H7 (cell line): ENCODE measurements at regions not wholly inside any gene's neighbourhood (a gene's known extent, or its start where the extent isn't known, plus 50 kb on each side); places are given as distances from the start of the nearest gene placed in this dataset.

ENCODE experiments used
- DNase-seq: peaks from one replicate; pipeline ENCODE4 v3.0.0; 2012
- H3K27me3 ChIP-seq: 2 replicates; pipeline ENCODE4 v1.6.0; 2011; ENCODE audit warnings: mild to moderate bottlenecking, low read length; ENCODE audit not compliant: control insufficient read depth, insufficient read depth
- H3K36me3 ChIP-seq: replicated peaks from 2 replicates; pipeline ENCODE4 v1.5.1; 2011; ENCODE audit warnings: low read length; ENCODE audit not compliant: control insufficient read depth, insufficient read depth
- H3K4me3 ChIP-seq: 2 replicates; pipeline ENCODE4 v1.5.1; 2011; ENCODE audit warnings: low read depth, mild to moderate bottlenecking, control low read depth, low read length, moderate library complexity; ENCODE audit not compliant: insufficient read depth

DNA sequence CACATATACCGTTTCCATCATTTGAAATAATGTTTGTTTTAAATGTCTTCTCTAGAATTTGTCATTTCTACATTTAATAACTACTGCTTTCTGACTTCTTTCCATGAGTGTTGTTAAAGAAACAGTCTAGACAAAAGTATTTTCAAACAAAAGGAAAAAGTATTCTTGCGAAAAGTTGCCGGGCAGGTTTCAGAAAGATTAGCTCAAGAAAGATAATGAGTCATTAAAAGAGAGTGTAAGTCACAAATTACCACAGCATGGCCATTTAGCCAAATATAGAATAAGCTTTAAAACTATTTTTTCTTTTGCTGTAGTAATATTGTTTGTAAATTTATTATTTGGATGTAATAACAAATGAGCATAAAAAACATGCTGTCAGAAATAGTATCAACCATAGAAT lies 493.0 kb downstream of the TLL1 start:
- DNase-seq = no peak
- H3K27me3 ChIP-seq = no peaks in the 10 kb centered on the region
- H3K4me3 ChIP-seq = no peak overlapping the region
- no peaks in the 10 kb centered on the region for H3K36me3 ChIP-seq

DNA sequence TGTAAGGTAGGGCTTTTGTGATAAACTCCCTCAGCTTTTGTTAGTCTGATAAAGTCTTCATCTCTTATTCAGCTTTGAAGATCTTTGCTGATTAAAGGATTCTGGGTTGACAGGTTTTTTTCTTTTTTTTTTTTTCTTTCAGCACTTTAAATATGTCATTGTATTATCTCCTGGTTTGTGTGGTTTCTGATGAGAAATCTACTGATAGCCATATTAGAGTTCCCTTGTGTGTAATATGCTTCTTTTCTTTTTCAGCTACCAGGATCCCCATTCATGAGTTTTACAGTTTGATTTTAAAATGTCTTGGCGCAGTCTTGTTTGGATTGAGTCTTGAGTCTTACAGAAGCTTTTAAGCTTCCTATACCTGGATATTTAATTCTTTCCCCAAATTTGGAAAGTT lies 504.5 kb downstream of the TLL1 start:
- no peaks in the 10 kb centered on the region for H3K27me3 ChIP-seq
- DNase-seq = no peak
- H3K4me3 ChIP-seq = no peak overlapping the region
- no peaks in the 10 kb centered on the region for H3K36me3 ChIP-seq

DNA sequence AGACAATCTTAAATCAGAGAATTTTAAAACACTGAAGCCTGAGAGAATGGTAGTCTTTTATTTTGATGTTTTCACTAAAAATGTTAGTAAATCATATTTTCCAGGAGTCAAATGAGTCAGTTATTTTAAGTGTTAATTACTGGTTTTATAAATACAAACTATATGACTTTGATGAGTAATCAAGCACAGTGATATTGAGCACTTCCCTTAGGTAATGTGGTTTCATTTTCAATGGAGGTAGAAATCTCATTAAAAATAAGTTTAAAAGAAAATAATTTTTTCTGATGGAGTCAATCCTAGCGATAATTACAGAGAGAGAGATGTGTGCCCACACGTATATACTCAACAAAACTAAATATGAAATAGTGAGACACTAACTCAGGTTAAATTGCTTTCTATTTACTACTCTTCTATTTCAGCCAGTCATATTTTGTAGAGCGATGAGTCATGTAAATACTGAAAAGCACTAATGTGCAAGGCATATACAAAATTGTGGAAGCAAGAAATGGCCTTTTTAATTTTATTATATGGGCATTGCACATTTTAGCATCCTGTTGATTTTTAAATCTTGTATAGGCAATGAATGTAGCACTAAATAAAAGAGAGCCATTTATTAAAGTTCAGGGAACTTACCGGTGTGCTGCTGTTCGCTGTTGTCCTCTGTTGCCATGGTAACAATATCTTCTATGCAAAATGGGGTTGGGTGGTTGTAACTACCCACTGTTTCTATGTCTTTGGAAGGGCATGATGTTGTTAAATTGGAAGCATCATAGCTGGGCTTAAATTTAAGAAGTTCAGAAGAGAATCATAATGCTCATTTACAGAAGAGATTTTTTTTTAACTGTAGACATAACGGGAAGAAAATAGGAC lies 513.7 kb downstream of the TLL1 start:
- no peaks in the 10 kb centered on the region for H3K36me3 ChIP-seq
- H3K4me3 ChIP-seq = no peak overlapping the region
- DNase-seq = no peak
- H3K27me3 ChIP-seq = no peaks in the 10 kb centered on the region

DNA sequence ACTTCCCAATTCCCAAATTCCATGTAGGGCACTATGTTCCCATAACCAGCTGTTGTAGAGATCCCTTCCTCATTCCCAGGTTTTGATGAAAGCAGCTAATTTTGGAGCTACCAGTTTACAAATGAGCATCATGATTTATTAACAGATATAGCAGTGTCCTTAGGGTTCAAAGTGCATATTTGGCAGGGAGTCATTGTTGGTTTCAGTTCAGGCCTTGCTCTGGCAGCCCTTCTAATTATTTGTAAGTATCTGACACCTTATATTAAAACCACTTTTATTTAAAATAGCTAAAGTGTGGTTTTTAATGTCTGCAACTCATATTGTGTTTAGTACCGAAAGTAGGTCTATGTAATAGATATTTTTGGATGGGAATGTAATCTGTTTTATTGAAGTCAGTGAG lies 518.5 kb downstream of the TLL1 start:
- Histone ChIP-seq H3K36me3 (no peaks in the 10 kb centered on the region), H3K27me3 (no peaks in the 10 kb centered on the region), H3K4me3 (no peak overlapping the region)
- no peak for DNase-seq

DNA sequence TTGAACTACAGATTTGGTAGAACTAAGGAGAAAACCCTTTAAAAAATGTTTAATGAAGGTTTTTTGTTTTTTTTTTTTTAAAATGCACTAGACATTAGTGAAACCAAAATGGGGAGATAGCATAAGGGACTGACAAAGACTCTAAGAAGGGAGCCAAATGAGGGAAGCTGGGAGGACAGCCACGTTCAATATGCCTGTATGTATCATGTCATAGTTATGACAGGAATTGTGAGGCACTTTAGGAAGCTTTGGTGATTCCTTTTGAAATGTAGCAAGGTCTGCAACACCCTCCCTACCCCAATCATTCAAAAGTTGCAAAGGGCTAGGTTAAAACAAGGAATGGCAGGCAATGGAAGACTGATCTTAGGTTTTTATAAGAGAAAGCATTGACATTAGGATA lies 526.0 kb downstream of the TLL1 start:
- Histone ChIP-seq H3K27me3 (no peaks in the 10 kb centered on the region), H3K36me3 (no peaks in the 10 kb centered on the region), H3K4me3 (no peak overlapping the region)
- DNase-seq = no peak

DNA sequence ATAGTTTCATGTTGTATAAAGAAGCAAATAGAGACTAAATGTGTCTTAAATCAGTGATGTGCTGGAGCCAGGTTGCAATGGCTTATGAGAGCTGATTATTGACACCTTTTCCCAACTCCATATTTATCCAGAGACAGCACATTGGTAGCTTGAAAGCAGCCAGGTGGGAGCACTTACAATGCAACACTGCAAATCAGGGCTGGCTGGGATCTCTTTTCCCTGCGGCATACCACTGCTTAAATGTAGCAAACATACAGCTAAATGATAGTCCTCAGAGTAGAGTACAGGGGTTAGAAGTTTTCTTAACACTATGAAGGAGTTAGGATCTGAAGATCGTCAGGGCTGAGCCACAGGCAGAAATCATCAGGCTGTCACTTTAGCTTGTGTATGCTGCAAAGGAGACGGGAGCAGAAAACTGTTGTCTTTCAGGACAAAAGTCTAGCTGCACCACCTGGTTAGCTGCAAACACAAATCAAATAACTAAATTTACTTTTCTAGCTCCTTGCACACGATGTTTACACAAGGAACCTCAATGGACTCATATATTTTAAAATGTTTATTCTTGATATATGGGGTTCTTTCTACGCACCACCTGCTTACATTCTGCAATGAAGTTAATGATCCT lies 527.3 kb downstream of the TLL1 start:
- no peaks in the 10 kb centered on the region for H3K36me3 ChIP-seq
- no peak for DNase-seq
- no peak overlapping the region for H3K4me3 ChIP-seq
- H3K27me3 ChIP-seq = no peaks in the 10 kb centered on the region

DNA sequence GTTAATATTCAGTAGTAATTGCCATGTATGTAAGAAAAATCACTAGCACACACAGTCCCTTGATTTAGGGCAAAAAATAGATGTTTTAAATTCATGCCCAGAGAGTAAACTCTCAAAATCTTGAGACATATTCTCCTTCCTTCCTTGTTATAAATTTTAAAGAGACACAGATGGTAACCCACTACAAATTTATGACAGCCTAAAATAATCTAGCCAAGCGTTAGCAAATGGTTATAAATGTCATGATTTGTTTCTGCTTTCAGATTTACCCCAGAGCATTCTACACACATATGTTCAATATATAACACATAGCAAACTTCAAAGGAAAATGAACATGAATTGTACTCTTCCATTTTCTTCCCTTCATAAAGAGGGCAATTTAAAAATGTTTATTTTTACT lies 540.3 kb downstream of the TLL1 start:
- no peaks in the 10 kb centered on the region for H3K36me3 ChIP-seq
- no peak overlapping the region for H3K4me3 ChIP-seq
- DNase-seq = no peak
- no peaks in the 10 kb centered on the region for H3K27me3 ChIP-seq

DNA sequence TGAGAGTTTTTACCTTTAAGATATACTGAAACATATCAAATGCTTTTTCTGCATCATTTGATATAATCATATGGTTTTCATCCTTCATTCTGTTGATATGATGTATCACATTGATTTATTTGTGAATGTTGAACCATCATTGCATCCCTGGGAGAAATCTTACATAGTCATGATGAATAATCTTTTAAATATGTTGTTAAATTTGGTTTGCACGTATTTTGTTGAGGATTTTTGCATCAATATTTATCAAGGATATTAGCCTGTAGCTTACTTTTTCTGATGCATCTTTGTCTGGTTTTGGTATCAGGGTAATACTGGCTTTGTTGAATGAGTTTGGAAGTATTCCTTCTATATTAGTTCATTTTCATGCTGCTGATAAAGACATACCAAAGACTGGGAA lies 541.4 kb downstream of the TLL1 start:
- no peak for DNase-seq
- H3K36me3 ChIP-seq = no peaks in the 10 kb centered on the region
- H3K27me3 ChIP-seq = no peaks in the 10 kb centered on the region
- no peak overlapping the region for H3K4me3 ChIP-seq

DNA sequence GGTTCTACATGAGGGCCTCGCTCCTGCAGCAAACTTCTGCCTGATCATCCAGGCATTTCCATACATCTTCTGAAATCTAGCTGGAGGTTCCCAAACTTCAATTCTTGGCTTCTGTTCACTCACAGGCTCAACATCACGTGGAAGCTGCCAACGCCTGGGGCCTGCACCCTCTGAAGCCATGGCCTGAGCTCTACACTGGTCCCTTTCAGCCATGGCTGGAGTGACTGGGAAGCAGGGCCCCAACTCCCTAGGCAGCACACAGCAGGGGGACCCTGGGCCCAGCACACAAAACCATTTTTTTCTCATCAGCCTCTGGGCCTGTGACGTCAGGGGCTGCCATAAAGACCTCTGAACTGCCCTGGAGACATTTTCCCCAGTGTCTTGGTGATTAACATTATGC lies 542.7 kb downstream of the TLL1 start:
- Histone ChIP-seq H3K27me3 (no peaks in the 10 kb centered on the region), H3K36me3 (no peaks in the 10 kb centered on the region), H3K4me3 (no peak overlapping the region)
- no peak for DNase-seq

DNA sequence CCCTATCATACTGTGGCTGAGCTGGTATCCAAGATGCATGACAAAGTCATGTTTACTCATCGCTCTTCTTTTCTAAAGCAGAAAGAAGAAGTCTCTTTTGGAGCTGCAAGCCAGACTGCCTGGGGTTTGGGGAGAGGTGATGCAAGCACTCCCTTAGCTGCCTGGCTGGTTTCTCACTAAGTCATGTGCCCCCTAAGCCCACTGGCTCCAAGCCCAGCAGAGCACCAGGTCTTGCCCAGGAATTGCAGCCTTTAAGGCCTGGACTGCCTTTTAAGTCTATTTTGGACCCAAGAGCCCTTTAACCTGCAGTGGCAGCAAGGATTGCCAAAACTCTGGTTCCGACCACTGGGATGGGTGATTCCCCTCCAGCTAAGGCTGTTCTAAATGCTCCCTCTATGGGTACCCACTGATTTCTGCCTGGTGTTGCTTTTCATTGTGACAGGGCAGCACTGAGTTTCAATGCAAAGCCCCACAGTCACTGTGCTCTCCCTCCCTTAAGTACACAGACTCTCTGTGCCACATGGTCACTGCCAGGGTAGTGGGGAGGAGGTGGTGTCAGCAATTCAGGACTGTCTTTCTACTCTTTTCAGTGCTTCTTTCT lies 548.6 kb downstream of the TLL1 start:
- no peaks in the 10 kb centered on the region for H3K36me3 ChIP-seq
- H3K27me3 ChIP-seq = no peaks in the 10 kb centered on the region
- no peak overlapping the region for H3K4me3 ChIP-seq
- no peak for DNase-seq

DNA sequence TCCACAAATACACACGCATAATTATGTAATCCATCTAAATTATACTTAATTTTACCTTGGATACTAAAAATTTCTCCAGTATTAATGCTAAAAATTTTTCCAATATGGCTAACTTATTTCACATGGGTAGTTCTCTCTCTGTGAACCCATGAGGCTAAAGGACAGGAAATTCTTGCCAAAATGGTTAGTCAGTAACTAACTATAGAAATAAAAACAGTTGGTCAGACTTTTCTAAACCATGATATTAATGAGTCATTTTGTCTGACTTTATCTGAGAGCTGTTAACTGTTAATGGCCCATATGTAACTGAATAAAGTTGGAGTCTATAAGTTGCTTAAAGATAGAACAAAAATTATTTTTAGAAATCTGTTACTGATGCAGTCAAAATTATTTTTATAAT lies 549.4 kb downstream of the TLL1 start:
- Histone ChIP-seq H3K36me3 (no peaks in the 10 kb centered on the region), H3K4me3 (no peak overlapping the region), H3K27me3 (no peaks in the 10 kb centered on the region)
- DNase-seq = no peak

DNA sequence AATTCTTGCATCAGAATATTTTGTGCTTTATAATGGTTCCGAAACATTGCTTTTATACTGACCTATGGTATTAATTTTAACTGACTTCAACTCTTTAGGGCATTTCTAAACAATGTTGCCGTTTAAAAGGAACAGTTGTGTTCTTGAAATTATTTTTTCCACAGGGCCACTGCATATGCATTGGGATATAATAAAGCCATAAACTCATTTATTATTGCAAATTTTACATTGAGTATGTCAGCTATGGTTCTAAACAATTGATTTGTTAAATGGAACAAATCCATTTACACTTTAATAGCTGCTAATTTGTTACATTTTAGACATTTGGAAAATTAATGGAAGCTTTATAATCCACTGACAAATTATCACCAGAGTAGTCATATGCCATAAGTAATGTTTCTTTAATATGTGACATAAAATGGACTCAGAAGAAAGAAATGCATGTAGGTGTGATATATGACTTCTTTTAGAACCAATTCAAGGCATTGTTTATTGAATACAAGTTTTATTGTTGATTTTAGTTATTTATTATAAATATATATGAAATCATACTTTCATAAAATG lies 553.3 kb downstream of the TLL1 start:
- DNase-seq = no peak
- Histone ChIP-seq H3K27me3 (no peaks in the 10 kb centered on the region), H3K4me3 (no peak overlapping the region), H3K36me3 (no peaks in the 10 kb centered on the region)

DNA sequence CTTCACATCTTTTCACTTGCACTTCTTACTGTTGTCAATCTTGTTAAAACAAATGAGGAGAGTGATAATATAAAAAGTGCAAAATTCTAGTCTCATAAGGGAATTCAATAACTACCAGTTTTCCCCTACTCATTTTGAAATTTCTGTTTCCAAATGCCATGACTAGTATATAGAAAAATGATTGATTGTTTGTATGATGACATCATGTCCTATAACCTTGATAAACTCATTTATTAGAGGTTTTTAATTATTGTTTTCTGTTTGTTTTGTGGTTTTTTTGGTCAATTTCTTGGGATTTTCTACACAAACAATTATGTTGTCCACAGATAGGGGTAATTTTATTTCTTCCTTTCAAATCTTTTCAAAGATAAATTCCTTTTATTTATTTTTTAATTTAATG lies 559.1 kb downstream of the TLL1 start:
- Histone ChIP-seq H3K4me3 (no peak overlapping the region), H3K27me3 (no peaks in the 10 kb centered on the region), H3K36me3 (no peaks in the 10 kb centered on the region)
- DNase-seq = no peak

DNA sequence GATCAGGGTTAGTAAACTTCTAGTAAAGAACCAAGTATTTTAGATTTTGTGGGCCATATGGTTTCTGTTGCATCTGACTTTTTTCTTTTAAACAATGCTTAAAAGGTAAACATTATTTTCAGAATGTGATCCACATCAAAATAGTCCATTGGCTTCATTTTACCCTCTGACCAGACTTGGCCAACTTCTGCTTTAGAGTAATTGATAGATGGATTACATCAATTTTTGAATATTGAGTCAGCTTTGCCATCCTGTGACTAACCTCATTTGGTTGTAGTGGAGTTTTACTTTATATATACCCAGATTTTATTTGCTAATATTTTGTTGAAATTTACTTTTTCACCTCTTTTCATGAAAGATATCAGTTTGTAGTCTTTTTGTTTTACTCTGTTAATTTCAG lies 559.8 kb downstream of the TLL1 start:
- H3K4me3 ChIP-seq = no peak overlapping the region
- H3K27me3 ChIP-seq = no peaks in the 10 kb centered on the region
- no peak for DNase-seq
- H3K36me3 ChIP-seq = no peaks in the 10 kb centered on the region

DNA sequence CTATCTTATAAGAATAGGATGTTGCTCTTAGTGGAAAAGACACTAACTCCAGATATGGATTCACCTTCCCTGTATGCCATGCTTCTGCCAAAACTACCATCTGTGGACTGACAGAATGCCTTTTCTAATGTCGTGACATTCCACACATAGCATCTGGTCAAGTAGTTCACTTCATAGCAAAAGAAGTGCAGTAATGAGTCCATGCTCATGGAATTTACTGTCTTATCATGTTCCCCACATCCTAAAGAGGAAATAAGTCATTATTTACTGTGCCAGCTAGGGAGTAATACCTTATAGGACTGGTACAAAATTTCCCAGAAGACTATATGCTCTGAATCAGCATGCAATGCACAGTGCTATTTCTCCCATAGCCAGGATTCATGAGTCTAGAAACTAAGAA lies 562.4 kb downstream of the TLL1 start:
- no peak for DNase-seq
- Histone ChIP-seq H3K4me3 (no peak overlapping the region), H3K27me3 (no peaks in the 10 kb centered on the region), H3K36me3 (no peaks in the 10 kb centered on the region)
